ENCODE measurements at regions not wholly inside any gene's neighbourhood (a gene's known extent, or its start where the extent isn't known, plus 50 kb on each side); places are given as distances from the start of the nearest gene placed in this dataset.

GRCh38 chr14:101122237-101123141 lies 219.0 kb upstream of the RTL1 start:
- FAIRE-seq (no peak), DNase-seq (ENCODE audit: insufficient read length, low spot score) (no peak)
- no peak for TF ChIP-seq SPI1 (IDR thresholded peaks at IDR 0.05; ENCODE audit: low read depth, low read length)
- TF ChIP-seq POU2F2 (IDR thresholded peaks at IDR 0.05; ENCODE audit: low read depth, low read length) = no peak
- TF ChIP-seq PAX5 (IDR thresholded peaks at IDR 0.05; ENCODE audit: insufficient read depth, low read length, severe bottlenecking) = no peak
- TF ChIP-seq POLR2A (IDR thresholded peaks at IDR 0.05; ENCODE audit: low read depth, low read length) = no peak
- TF ChIP-seq TAF1 (IDR thresholded peaks at IDR 0.05; ENCODE audit: low read depth, low read length) = no peak
- no peak for TF ChIP-seq POLR2AphosphoS5 (IDR thresholded peaks at IDR 0.05; ENCODE audit: low read depth, low read length)

- DNase-seq (ENCODE audit: insufficient read length, low spot score) = no peak
- FAIRE-seq = no peak
- TF ChIP-seq POU2F2 (IDR thresholded peaks at IDR 0.05; ENCODE audit: low read depth, low read length) = no peak
- no peak for TF ChIP-seq POLR2AphosphoS5 (IDR thresholded peaks at IDR 0.05; ENCODE audit: low read depth, low read length)
- TF ChIP-seq PAX5 (IDR thresholded peaks at IDR 0.05; ENCODE audit: insufficient read depth, low read length, severe bottlenecking) = no peak
- no peak for TF ChIP-seq SPI1 (IDR thresholded peaks at IDR 0.05; ENCODE audit: low read depth, low read length)
- TF ChIP-seq TAF1 (IDR thresholded peaks at IDR 0.05; ENCODE audit: low read depth, low read length) = no peak
- TF ChIP-seq POLR2A (IDR thresholded peaks at IDR 0.05; ENCODE audit: low read depth, low read length) = no peak
Measured at GRCh38 chr14:101123618-101124510, 220.3 kb upstream of the RTL1 start.

- DNase-seq (ENCODE audit: insufficient read length, low spot score) (no peak), FAIRE-seq (no peak)
- TF ChIP-seq POLR2A (IDR thresholded peaks at IDR 0.05; ENCODE audit: low read depth, low read length) = no peak
- no peak for TF ChIP-seq PAX5 (IDR thresholded peaks at IDR 0.05; ENCODE audit: insufficient read depth, low read length, severe bottlenecking)
- no peak for TF ChIP-seq TAF1 (IDR thresholded peaks at IDR 0.05; ENCODE audit: low read depth, low read length)
Measured at GRCh38 chr14:101124815-101125214, 221.3 kb upstream of the RTL1 start.

GRCh38 chr14:101125313-101125712 lies 221.8 kb upstream of the RTL1 start:
- DNase-seq (ENCODE audit: insufficient read length, low spot score) (no peak), FAIRE-seq (no peak)
- TF ChIP-seq POLR2AphosphoS5 (IDR thresholded peaks at IDR 0.05; ENCODE audit: low read depth, low read length) (no peak), SPI1 (IDR thresholded peaks at IDR 0.05; ENCODE audit: low read depth, low read length) (no peak), PAX5 (IDR thresholded peaks at IDR 0.05; ENCODE audit: insufficient read depth, low read length, severe bottlenecking) (no peak), POLR2A (IDR thresholded peaks at IDR 0.05; ENCODE audit: low read depth, low read length) (no peak), TAF1 (IDR thresholded peaks at IDR 0.05; ENCODE audit: low read depth, low read length) (no peak), POU2F2 (IDR thresholded peaks at IDR 0.05; ENCODE audit: low read depth, low read length) (no peak)

GRCh38 chr14:101125719-101126651 lies 222.5 kb upstream of the RTL1 start:
- DNase-seq (ENCODE audit: insufficient read length, low spot score) = no peak
- TF ChIP-seq POLR2A (IDR thresholded peaks at IDR 0.05; ENCODE audit: low read depth, low read length) (no peak), TAF1 (IDR thresholded peaks at IDR 0.05; ENCODE audit: low read depth, low read length) (no peak), PAX5 (IDR thresholded peaks at IDR 0.05; ENCODE audit: insufficient read depth, low read length, severe bottlenecking) (no peak), POLR2AphosphoS5 (IDR thresholded peaks at IDR 0.05; ENCODE audit: low read depth, low read length) (no peak), SPI1 (IDR thresholded peaks at IDR 0.05; ENCODE audit: low read depth, low read length) (no peak), POU2F2 (IDR thresholded peaks at IDR 0.05; ENCODE audit: low read depth, low read length) (no peak)
- no peak for FAIRE-seq

GRCh38 chr14:101126731-101127130 lies 223.2 kb upstream of the RTL1 start:
- DNase-seq (ENCODE audit: insufficient read length, low spot score) (no peak), FAIRE-seq (no peak)
- TF ChIP-seq PAX5 (IDR thresholded peaks at IDR 0.05; ENCODE audit: insufficient read depth, low read length, severe bottlenecking) = no peak
- no peak for TF ChIP-seq SPI1 (IDR thresholded peaks at IDR 0.05; ENCODE audit: low read depth, low read length)
- no peak for TF ChIP-seq POU2F2 (IDR thresholded peaks at IDR 0.05; ENCODE audit: low read depth, low read length)
- no peak for TF ChIP-seq POLR2A (IDR thresholded peaks at IDR 0.05; ENCODE audit: low read depth, low read length)
- no peak for TF ChIP-seq POLR2AphosphoS5 (IDR thresholded peaks at IDR 0.05; ENCODE audit: low read depth, low read length)
- no peak for TF ChIP-seq TAF1 (IDR thresholded peaks at IDR 0.05; ENCODE audit: low read depth, low read length)

- no peak for TF ChIP-seq POU2F2 (IDR thresholded peaks at IDR 0.05; ENCODE audit: low read depth, low read length)
- TF ChIP-seq TAF1 (IDR thresholded peaks at IDR 0.05; ENCODE audit: low read depth, low read length) = no peak
- no peak for TF ChIP-seq POLR2AphosphoS5 (IDR thresholded peaks at IDR 0.05; ENCODE audit: low read depth, low read length)
- no peak for TF ChIP-seq PAX5 (IDR thresholded peaks at IDR 0.05; ENCODE audit: insufficient read depth, low read length, severe bottlenecking)
- TF ChIP-seq POLR2A (IDR thresholded peaks at IDR 0.05; ENCODE audit: low read depth, low read length) = no peak
- no peak for TF ChIP-seq SPI1 (IDR thresholded peaks at IDR 0.05; ENCODE audit: low read depth, low read length)
- DNase-seq (ENCODE audit: insufficient read length, low spot score) (no peak), FAIRE-seq (no peak)
Measured at GRCh38 chr14:101127224-101127623, 223.7 kb upstream of the RTL1 start.

GRCh38 chr14:101128478-101129321 lies 225.2 kb upstream of the RTL1 start:
- FAIRE-seq (no peak), DNase-seq (ENCODE audit: insufficient read length, low spot score) (no peak)
- TF ChIP-seq PAX5 (IDR thresholded peaks at IDR 0.05; ENCODE audit: insufficient read depth, low read length, severe bottlenecking) (no peak), POLR2A (IDR thresholded peaks at IDR 0.05; ENCODE audit: low read depth, low read length) (no peak), TAF1 (IDR thresholded peaks at IDR 0.05; ENCODE audit: low read depth, low read length) (no peak), POU2F2 (IDR thresholded peaks at IDR 0.05; ENCODE audit: low read depth, low read length) (no peak), SPI1 (IDR thresholded peaks at IDR 0.05; ENCODE audit: low read depth, low read length) (no peak)
